PC-9 (cell line): ENCODE measurements at regions not wholly inside any gene's neighbourhood (a gene's known extent, or its start where the extent isn't known, plus 50 kb on each side); places are given as distances from the start of the nearest gene placed in this dataset.

Experiments used
- CTCF ChIP-seq: fragments of 200-600 bp; sonication (generic); conservative IDR thresholded peaks from 2 replicates; pipeline ENCODE4 v1.6.1; 2017; ENCODE audit warnings: mixed run types, antibody characterized with exemption, mild to moderate bottlenecking, moderate library complexity
- EZH2 ChIP-seq: fragments of 200-600 bp; sonication (generic); IDR thresholded peaks from 2 replicates; pipeline ENCODE4 v1.8.0; 2017; ENCODE audit warnings: antibody characterized with exemption, low read depth

- TF ChIP-seq CTCF (no peak), EZH2 (no peak)
These were observed 275.6 kb downstream of the SH3GL2 start for GRCh38 chr9:17854487-17854886.
